ENCODE measurements at regions not wholly inside any gene's neighbourhood (a gene's known extent, or its start where the extent isn't known, plus 50 kb on each side); places are given as distances from the start of the nearest gene placed in this dataset.

DNA sequence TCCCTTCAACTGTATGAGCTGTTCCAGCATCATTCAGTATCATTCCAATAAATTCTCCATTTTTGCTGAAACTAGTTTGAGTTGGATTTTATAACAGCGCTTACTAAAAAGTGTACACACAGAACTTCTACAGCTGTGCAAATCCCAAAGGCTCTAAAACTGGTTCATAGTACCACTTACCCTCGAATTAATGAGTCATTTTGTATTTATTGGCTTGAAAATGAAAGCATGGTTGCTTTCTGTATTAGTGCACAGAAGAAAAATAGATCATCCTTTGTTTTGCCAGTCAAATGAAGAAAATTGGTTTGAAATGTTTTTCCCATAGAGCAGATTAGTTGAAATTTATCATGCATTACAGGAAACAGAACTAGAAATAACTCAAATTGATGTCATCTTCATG, 268.3 kb upstream of the CPNE8 start:
- FAIRE-seq: no peak
- TF ChIP-seq, protein P1, sequence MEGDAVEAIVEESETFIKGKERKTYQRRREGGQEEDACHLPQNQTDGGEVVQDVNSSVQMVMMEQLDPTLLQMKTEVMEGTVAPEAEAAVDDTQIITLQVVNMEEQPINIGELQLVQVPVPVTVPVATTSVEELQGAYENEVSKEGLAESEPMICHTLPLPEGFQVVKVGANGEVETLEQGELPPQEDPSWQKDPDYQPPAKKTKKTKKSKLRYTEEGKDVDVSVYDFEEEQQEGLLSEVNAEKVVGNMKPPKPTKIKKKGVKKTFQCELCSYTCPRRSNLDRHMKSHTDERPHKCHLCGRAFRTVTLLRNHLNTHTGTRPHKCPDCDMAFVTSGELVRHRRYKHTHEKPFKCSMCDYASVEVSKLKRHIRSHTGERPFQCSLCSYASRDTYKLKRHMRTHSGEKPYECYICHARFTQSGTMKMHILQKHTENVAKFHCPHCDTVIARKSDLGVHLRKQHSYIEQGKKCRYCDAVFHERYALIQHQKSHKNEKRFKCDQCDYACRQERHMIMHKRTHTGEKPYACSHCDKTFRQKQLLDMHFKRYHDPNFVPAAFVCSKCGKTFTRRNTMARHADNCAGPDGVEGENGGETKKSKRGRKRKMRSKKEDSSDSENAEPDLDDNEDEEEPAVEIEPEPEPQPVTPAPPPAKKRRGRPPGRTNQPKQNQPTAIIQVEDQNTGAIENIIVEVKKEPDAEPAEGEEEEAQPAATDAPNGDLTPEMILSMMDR (IDR thresholded peaks at IDR 0.05; ENCODE audit: insufficient read depth, missing control alignments): no peak
- DNase-seq (ENCODE audit: insufficient read length, low spot score): no peak

- no peak for DNase-seq (ENCODE audit: insufficient read length, low spot score)
- FAIRE-seq: no peak
Observed at GRCh38 chr12:39165338-39165737, 259.9 kb upstream of the CPNE8 start.

GRCh38 chr12:39161465-39162085, 256.2 kb upstream of the CPNE8 start:
- FAIRE-seq: no peak
- TF ChIP-seq, protein P1 (IDR thresholded peaks at IDR 0.05; ENCODE audit: insufficient read depth, missing control alignments): no peak
- no peak for DNase-seq (ENCODE audit: insufficient read length, low spot score)

More at GRCh38 chr12:39165338-39165737, 259.9 kb upstream of the CPNE8 start:
- TF ChIP-seq, protein P1 (IDR thresholded peaks at IDR 0.05; ENCODE audit: insufficient read depth, missing control alignments): no peak

DNA sequence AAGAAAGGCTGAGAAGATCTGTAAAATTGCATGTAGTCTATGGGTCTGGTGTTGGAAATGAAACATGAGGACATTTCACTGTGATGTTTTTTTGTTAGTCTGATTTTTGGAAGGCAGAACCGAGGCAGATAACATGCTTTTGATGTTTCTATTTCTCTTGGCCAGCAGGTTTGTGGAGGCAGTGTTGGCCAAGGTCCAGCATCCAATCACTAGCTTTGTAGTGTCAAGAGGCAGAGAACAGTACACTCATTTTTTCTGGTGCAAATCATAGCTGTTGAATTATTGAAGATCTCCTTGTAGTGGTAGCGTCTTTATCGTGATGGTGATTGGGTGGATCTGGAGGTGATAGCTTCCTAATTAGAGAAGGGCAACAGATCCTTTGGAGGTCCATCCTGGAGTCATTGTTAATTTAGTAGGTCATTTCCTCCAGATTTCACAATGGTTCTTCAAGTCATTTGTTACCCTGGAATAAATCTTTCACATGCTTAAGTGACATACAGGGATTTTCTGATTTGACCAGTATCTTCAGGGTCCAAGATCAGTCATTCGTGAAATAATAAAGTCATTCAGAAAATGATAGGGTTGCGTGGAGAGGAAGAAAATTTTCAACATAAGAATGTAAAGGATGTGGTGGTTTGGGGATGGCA, 252.4 kb upstream of the CPNE8 start:
- DNase-seq (ENCODE audit: insufficient read length, low spot score): no peak
- no peak for FAIRE-seq
- TF ChIP-seq, protein P1 (IDR thresholded peaks at IDR 0.05; ENCODE audit: insufficient read depth, missing control alignments): no peak

DNA sequence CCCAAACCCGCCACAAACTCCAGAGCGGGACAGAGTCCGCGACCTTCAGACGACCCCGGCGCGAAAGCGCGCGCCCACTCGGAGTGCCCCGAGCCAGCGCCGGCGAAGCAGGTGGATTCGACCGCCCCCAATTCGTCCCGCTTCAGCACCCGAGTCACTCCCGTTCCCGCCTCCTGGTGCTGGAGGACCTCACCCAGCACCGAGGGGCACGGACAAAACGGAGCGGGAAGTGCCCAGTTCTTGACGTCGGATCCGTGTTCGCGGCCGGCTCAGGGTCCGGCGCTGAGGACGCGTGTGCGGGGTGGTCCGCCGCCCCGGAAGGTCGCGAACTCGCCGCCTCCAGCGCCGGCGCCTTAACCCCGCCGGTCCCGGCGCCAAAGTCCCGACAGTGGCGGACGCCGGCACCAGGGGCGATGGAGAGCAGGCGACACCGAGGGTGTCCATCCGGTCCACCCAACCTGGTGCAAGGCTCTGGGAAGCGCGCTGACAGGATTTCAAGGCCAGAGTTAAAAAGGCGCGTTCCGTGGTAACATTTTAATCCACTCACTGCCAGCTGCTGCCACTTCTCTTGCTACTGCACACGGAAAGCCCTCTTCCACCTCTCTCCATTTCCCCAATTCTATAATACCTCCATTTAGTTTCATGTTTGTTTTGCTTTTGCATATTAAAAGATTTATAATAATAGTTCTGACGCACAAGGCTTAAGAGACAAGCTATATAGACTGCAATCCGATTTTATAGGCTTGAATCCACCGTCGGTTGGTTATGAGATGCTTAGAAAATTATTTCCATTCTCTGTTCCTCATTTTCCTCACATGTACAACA, 240.0 kb upstream of the CPNE8 start:
- DNase-seq (ENCODE audit: insufficient read length, low spot score) (no peak), FAIRE-seq (no peak)
- TF ChIP-seq, protein P1 (IDR thresholded peaks at IDR 0.05; ENCODE audit: insufficient read depth, missing control alignments): peak; percentile 34

DNA sequence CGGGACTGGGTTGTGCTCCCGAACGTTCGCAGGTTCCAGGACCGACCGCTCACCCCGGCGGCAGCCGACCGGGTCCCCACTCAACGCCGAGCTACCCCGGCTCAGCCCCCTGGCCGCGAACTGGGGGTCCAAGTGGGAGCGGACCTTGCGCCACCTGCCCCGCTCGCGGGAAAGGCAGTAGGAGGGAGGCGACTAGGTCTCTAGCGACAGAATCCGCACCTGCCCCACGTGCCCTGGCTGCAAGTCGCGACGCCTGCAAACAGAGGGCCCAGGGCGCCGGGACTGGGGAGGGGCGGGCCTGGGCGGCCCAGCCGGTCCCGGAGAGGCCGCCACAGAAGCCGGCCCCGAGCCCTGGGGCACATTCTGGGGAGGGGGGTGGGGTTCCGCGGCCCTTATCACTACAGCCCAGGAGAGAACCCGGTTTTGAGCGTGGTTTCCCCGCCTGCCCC, 239.2 kb upstream of the CPNE8 start:
- no peak for FAIRE-seq
- DNase-seq (ENCODE audit: insufficient read length, low spot score): no peak
- TF ChIP-seq, protein P1 (IDR thresholded peaks at IDR 0.05; ENCODE audit: insufficient read depth, missing control alignments): no peak
